ENCODE measurements at regions not wholly inside any gene's neighbourhood (a gene's known extent, or its start where the extent isn't known, plus 50 kb on each side); places are given as distances from the start of the nearest gene placed in this dataset.

DNA sequence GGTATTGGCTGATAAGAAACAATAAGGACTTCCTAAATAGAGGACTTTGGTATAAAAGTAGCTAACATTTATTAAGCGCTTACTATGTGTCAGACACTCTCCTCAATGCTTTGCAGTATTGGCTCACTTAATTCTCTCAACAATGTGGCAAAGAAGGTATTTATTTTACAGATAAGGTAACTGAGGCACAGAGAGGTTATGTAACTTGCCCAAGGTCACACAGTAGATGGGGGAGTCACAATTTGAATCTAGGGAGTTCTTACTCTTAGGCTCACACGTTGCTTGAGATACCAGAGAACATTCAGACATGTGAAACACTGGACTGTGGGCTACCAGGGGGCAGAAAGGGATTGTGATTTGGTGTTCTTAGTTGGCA, 60.8 kb upstream of the GPR158 start:
- DNase-seq (ENCODE audit: low spot score), result no peak

DNA sequence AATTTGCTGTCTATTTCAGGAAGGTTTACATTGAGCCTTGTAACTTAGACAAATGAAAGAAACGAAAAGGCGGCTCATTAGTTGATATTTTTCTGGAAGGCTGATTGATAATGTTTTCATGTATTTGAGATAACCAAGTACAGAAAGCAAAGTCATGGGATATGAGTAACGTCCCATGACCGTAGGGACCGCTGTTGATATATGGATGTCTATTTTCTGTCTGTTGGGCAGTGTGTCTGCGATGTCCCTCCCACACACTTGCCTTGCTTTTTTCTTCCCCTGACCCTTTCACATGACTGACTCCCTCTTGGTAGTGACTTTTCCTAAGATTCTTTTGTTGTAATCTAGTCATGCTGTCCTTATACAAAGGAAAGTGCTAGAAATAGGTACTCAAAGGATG, 57.0 kb upstream of the GPR158 start:
- no peak for DNase-seq (ENCODE audit: low spot score)

DNA sequence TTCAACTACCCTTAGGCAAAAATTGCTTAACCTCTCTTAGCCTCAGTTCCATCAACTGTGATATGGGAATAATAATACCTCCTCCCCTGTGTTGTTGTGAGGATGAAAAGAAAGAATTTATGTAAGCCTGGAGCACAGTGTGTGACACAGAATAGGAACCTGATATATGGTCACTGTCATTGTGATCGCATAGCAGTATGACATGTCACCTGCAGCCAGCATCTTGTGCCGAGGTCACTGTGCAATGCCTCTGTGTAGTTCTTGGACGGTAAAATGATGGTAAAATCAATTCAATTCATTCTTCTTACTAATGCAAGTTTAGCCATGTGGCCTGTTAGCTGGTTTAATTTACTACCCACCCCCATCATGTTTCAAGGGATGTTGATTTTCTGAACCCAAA, 54.6 kb upstream of the GPR158 start:
- no peak for DNase-seq (ENCODE audit: low spot score)

All from pons (tissue), 1 donor.